ENCODE measurements at regions not wholly inside any gene's neighbourhood (a gene's known extent, or its start where the extent isn't known, plus 50 kb on each side); places are given as distances from the start of the nearest gene placed in this dataset.

DNA sequence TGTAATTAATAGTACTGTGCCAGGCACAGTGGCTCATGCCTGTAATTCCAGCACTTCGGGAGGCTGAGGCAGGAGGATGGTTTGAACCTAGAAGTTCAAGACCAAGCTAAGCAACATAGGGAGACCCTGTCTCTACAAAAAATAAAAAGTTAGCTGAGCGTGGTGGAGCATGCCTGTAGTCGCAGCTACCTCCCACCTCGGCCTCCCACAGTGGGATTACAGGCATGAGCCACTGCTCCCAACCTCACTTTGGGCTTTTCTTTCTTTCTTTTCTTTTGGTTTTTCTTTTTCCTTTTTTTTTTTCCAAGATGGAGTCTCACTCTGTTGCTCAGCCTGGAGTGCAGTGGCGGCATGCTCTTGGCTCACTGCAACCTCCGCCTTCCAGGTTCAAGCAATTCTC lies 137.8 kb downstream of the MRM1 start:
- H3K27ac ChIP-seq (ENCODE audit: low read length in 2 of 2), result no peak overlapping the region
- H2AFZ ChIP-seq (ENCODE audit: insufficient read depth, low read depth, low read length, poor library complexity, severe bottlenecking), result no peak overlapping the region
- Mint-ChIP-seq H3K4me3 (no peak overlapping the region), H3K27ac (no peak overlapping the region), H3K4me1 (no peaks in the 10 kb centered on the region), H3K9me3 (ENCODE audit: insufficient read depth) (no peaks in the 10 kb centered on the region), H3K27me3 (peaks cover 35% of the 10 kb centered on the region)
- no peak overlapping the region for H3K9ac ChIP-seq (ENCODE audit: low read length)
- no peak for TF ChIP-seq EZH2 (IDR thresholded peaks at IDR 0.05; ENCODE audit: borderline replicate concordance, insufficient read depth, low read depth, low read length, poor library complexity, severe bottlenecking)
- TF ChIP-seq, protein P1, sequence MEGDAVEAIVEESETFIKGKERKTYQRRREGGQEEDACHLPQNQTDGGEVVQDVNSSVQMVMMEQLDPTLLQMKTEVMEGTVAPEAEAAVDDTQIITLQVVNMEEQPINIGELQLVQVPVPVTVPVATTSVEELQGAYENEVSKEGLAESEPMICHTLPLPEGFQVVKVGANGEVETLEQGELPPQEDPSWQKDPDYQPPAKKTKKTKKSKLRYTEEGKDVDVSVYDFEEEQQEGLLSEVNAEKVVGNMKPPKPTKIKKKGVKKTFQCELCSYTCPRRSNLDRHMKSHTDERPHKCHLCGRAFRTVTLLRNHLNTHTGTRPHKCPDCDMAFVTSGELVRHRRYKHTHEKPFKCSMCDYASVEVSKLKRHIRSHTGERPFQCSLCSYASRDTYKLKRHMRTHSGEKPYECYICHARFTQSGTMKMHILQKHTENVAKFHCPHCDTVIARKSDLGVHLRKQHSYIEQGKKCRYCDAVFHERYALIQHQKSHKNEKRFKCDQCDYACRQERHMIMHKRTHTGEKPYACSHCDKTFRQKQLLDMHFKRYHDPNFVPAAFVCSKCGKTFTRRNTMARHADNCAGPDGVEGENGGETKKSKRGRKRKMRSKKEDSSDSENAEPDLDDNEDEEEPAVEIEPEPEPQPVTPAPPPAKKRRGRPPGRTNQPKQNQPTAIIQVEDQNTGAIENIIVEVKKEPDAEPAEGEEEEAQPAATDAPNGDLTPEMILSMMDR (IDR thresholded peaks at IDR 0.05), result no peak
- H3K27me3 ChIP-seq (replicated peaks in 1 of 4; ENCODE audit: control extremely low read depth in 1 of 4, control insufficient read depth in 3 of 4, insufficient read depth in 4 of 4, low read length in 3 of 4), result peaks cover 0 to 3% (median 0%) of the 10 kb centered on the region in 4 experiments
- H3K4me1 ChIP-seq (ENCODE audit: control insufficient read depth in 2 of 2, insufficient read depth in 2 of 2, low read length in 2 of 2), result no peaks in the 10 kb centered on the region
- H3K4me3 ChIP-seq (ENCODE audit: control extremely low read depth in 1 of 5, extremely low read depth in 1 of 5, insufficient read depth in 1 of 5, low read depth in 2 of 5, low read length in 4 of 5), result no peak overlapping the region
- no peaks in the 10 kb centered on the region for H4K20me1 ChIP-seq (ENCODE audit: control insufficient read depth, insufficient read depth, low read length, poor library complexity, severe bottlenecking)
- CTCF ChIA-PET, result interaction anchor here (0.5 kb wide), 1 partner anchor 486 kb away, joined by 3 read pairs; no protein-coding TSS in a partner anchor
- intact Hi-C loops (cut with micrococcal nuclease), result no loop called here
- no peaks in the 10 kb centered on the region for H3K79me2 ChIP-seq (ENCODE audit: control insufficient read depth, insufficient read depth, low read length)
- H3K36me3 ChIP-seq (replicated peaks in 1 of 2; ENCODE audit: control extremely low read depth in 1 of 2, control insufficient read depth in 1 of 2, extremely low read depth in 1 of 2, insufficient read depth in 2 of 2, low read length in 1 of 2), result no peaks in the 10 kb centered on the region
- 90% methylated on average over 4 of the region's 6 CpGs for WGBS (ENCODE audit: insufficient coverage)
- DNase-seq (no peak), ATAC-seq (ENCODE audit: low read depth) (no peak)
- H3K4me2 ChIP-seq (replicated peaks; ENCODE audit: low read depth, low read length, poor library complexity, severe bottlenecking), result no peak overlapping the region
- POLR2A ChIA-PET, result no interaction called here
- no peaks in the 10 kb centered on the region for H3K9me3 ChIP-seq (ENCODE audit: control extremely low read depth in 1 of 3, control insufficient read depth in 2 of 3, insufficient read depth in 1 of 3, low read length in 2 of 3)

DNA sequence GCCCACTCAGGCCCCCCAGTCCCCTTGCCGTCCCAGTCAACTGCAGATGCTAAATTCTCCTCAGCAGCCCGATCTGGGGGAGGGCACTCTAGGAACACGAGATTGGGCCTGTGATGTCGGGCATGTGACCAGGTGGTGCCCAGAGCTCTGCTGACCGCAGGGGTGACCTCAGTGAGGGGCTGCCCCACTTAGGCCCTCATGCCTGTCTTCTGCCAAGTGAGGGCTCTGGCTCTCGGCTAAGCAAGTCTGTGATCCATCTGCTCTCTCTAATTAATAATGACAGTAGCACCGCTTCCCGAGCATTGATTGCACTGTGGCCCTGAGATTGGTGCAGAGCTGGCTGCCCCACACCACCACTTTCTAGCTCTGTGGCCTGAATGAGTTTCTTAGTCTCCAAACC lies 138.8 kb downstream of the MRM1 start:
- no peak overlapping the region for H3K4me3 ChIP-seq (ENCODE audit: control extremely low read depth in 1 of 5, extremely low read depth in 1 of 5, insufficient read depth in 1 of 5, low read depth in 2 of 5, low read length in 4 of 5)
- intact Hi-C loops (cut with micrococcal nuclease), result no loop called here
- no peak overlapping the region for H3K27ac ChIP-seq (ENCODE audit: low read length in 2 of 2)
- no peaks in the 10 kb centered on the region for H4K20me1 ChIP-seq (ENCODE audit: control insufficient read depth, insufficient read depth, low read length, poor library complexity, severe bottlenecking)
- no peaks in the 10 kb centered on the region for H3K9me3 Mint-ChIP-seq (ENCODE audit: insufficient read depth)
- CTCF ChIA-PET, result no interaction called here
- H3K79me2 ChIP-seq (ENCODE audit: control insufficient read depth, insufficient read depth, low read length), result no peaks in the 10 kb centered on the region
- 88% methylated on average over 6 of the region's 8 CpGs for WGBS (ENCODE audit: insufficient coverage)
- H3K27me3 ChIP-seq (replicated peaks in 1 of 4; ENCODE audit: control extremely low read depth in 1 of 4, control insufficient read depth in 3 of 4, insufficient read depth in 4 of 4, low read length in 3 of 4), result peaks cover 0 to 3% (median 0%) of the 10 kb centered on the region in 4 experiments
- no peak overlapping the region for H3K27ac Mint-ChIP-seq
- no peak overlapping the region for H3K9ac ChIP-seq (ENCODE audit: low read length)
- TF ChIP-seq, protein P1 (IDR thresholded peaks at IDR 0.05), result no peak
- no peak for TF ChIP-seq EZH2 (IDR thresholded peaks at IDR 0.05; ENCODE audit: borderline replicate concordance, insufficient read depth, low read depth, low read length, poor library complexity, severe bottlenecking)
- H3K27me3 Mint-ChIP-seq, result peaks cover 28% of the 10 kb centered on the region
- H3K36me3 ChIP-seq (replicated peaks in 1 of 2; ENCODE audit: control extremely low read depth in 1 of 2, control insufficient read depth in 1 of 2, extremely low read depth in 1 of 2, insufficient read depth in 2 of 2, low read length in 1 of 2), result no peaks in the 10 kb centered on the region
- H3K9me3 ChIP-seq (ENCODE audit: control extremely low read depth in 1 of 3, control insufficient read depth in 2 of 3, insufficient read depth in 1 of 3, low read length in 2 of 3), result no peaks in the 10 kb centered on the region
- POLR2A ChIA-PET, result no interaction called here
- DNase-seq (no peak), ATAC-seq (ENCODE audit: low read depth) (no peak)
- H3K4me1 Mint-ChIP-seq, result no peaks in the 10 kb centered on the region
- no peaks in the 10 kb centered on the region for H3K4me1 ChIP-seq (ENCODE audit: control insufficient read depth in 2 of 2, insufficient read depth in 2 of 2, low read length in 2 of 2)
- no peak overlapping the region for H2AFZ ChIP-seq (ENCODE audit: insufficient read depth, low read depth, low read length, poor library complexity, severe bottlenecking)
- H3K4me3 Mint-ChIP-seq, result no peak overlapping the region
- H3K4me2 ChIP-seq (replicated peaks; ENCODE audit: low read depth, low read length, poor library complexity, severe bottlenecking), result no peak overlapping the region

Data from B cell (primary cell).